ENCODE measurements at regions not wholly inside any gene's neighbourhood (a gene's known extent, or its start where the extent isn't known, plus 50 kb on each side); places are given as distances from the start of the nearest gene placed in this dataset.

DNA sequence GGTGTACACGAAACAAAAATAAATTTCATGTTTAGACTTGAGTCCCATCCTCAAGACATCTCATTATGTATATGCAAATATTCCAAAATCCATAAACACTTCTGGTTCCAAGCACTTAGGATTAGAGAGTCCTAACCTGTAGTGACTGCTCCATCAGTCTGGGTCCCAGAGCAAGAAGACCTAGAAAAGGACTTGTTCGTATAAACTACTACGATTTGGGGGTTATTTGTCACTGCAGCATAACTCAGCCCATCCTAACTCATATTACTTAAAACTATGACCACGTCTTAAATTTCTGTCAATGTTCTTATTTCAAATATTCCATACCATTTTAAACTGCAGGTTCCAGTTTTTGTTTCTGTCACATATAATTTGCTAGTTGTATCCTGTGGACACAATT, 463.0 kb downstream of the AGTPBP1 start:
- no peaks in the 10 kb centered on the region for H3K4me1 ChIP-seq (ENCODE audit: control insufficient read depth, extremely low read depth, insufficient read depth, low read length)
- H3K4me2 ChIP-seq (ENCODE audit: control insufficient read depth, extremely low read depth, insufficient read depth, low read depth, low read length), result no peak overlapping the region
- H4K20me1 ChIP-seq (ENCODE audit: control insufficient read depth, extremely low read depth, insufficient read depth, low read length), result no peaks in the 10 kb centered on the region
- FAIRE-seq, result no peak
- H3K79me2 ChIP-seq (ENCODE audit: control insufficient read depth, insufficient read depth, low read length), result no peaks in the 10 kb centered on the region
- no peak overlapping the region for H3K9ac ChIP-seq (ENCODE audit: control insufficient read depth, extremely low read depth, insufficient read depth, low read length)
- no peak overlapping the region for H3K27ac ChIP-seq (ENCODE audit: control insufficient read depth, insufficient read depth, low read length)
- no peaks in the 10 kb centered on the region for H3K9me3 ChIP-seq (ENCODE audit: control insufficient read depth, low read depth, low read length)
- H3K36me3 ChIP-seq (ENCODE audit: control insufficient read depth in 2 of 2, extremely low read depth in 1 of 2, insufficient read depth in 2 of 2, low read length in 2 of 2), result no peaks in the 10 kb centered on the region
- no peaks in the 10 kb centered on the region for H3K9me1 ChIP-seq (ENCODE audit: control insufficient read depth, extremely low read depth, insufficient read depth, low read length)
- H3K4me3 ChIP-seq (ENCODE audit: control insufficient read depth in 2 of 3, extremely low read depth in 1 of 3, insufficient read depth in 2 of 3, low read depth in 1 of 3, low read length in 3 of 3), result no peak overlapping the region
- dilution Hi-C loops (cut with MboI; ENCODE audit: extremely low pct_ligation_motif_present, low sequenced_read_pairs), result no loop called here
- H2AFZ ChIP-seq (ENCODE audit: control insufficient read depth, low read length), result no peak overlapping the region
- no peak for TF ChIP-seq CTCF (optimal IDR thresholded peaks at IDR 0.05 in 1 of 3, IDR thresholded peaks at IDR 0.05 in 1 of 3, conservative IDR thresholded peaks at IDR 0.05 in 1 of 3; ENCODE audit: extremely low read depth in 1 of 3, insufficient read depth in 2 of 3, low read length in 3 of 3)
- TF ChIP-seq EZH2 (IDR thresholded peaks at IDR 0.05; ENCODE audit: low read length), result no peak
- no peak for DNase-seq (ENCODE audit: low read depth, low spot score)
- H3K27me3 ChIP-seq (ENCODE audit: control insufficient read depth, extremely low read depth, insufficient read depth, low read length), result no peaks in the 10 kb centered on the region

- no peak overlapping the region for H3K4me3 ChIP-seq (ENCODE audit: control insufficient read depth in 2 of 3, extremely low read depth in 1 of 3, insufficient read depth in 2 of 3, low read depth in 1 of 3, low read length in 3 of 3)
- no peaks in the 10 kb centered on the region for H3K36me3 ChIP-seq (ENCODE audit: control insufficient read depth in 2 of 2, extremely low read depth in 1 of 2, insufficient read depth in 2 of 2, low read length in 2 of 2)
- no peaks in the 10 kb centered on the region for H3K27me3 ChIP-seq (ENCODE audit: control insufficient read depth, extremely low read depth, insufficient read depth, low read length)
- FAIRE-seq, result no peak
- no peak overlapping the region for H3K4me2 ChIP-seq (ENCODE audit: control insufficient read depth, extremely low read depth, insufficient read depth, low read depth, low read length)
- DNase-seq (ENCODE audit: low read depth, low spot score), result no peak
- no peaks in the 10 kb centered on the region for H3K79me2 ChIP-seq (ENCODE audit: control insufficient read depth, insufficient read depth, low read length)
- H3K9me3 ChIP-seq (ENCODE audit: control insufficient read depth, low read depth, low read length), result no peaks in the 10 kb centered on the region
- no peak overlapping the region for H3K27ac ChIP-seq (ENCODE audit: control insufficient read depth, insufficient read depth, low read length)
- H3K9ac ChIP-seq (ENCODE audit: control insufficient read depth, extremely low read depth, insufficient read depth, low read length), result no peak overlapping the region
- no peaks in the 10 kb centered on the region for H3K9me1 ChIP-seq (ENCODE audit: control insufficient read depth, extremely low read depth, insufficient read depth, low read length)
- TF ChIP-seq CTCF (optimal IDR thresholded peaks at IDR 0.05 in 1 of 3, IDR thresholded peaks at IDR 0.05 in 1 of 3, conservative IDR thresholded peaks at IDR 0.05 in 1 of 3; ENCODE audit: extremely low read depth in 1 of 3, insufficient read depth in 2 of 3, low read length in 3 of 3) (no peak), EZH2 (IDR thresholded peaks at IDR 0.05; ENCODE audit: low read length) (no peak)
- no peaks in the 10 kb centered on the region for H3K4me1 ChIP-seq (ENCODE audit: control insufficient read depth, extremely low read depth, insufficient read depth, low read length)
- H4K20me1 ChIP-seq (ENCODE audit: control insufficient read depth, extremely low read depth, insufficient read depth, low read length), result no peaks in the 10 kb centered on the region
- H2AFZ ChIP-seq (ENCODE audit: control insufficient read depth, low read length), result no peak overlapping the region
- dilution Hi-C loops (cut with MboI; ENCODE audit: extremely low pct_ligation_motif_present, low sequenced_read_pairs), result no loop called here
Observed at GRCh38 chr9:85276741-85277140, 465.0 kb downstream of the AGTPBP1 start.
